H1 (cell line): ENCODE measurements at regions not wholly inside any gene's neighbourhood (a gene's known extent, or its start where the extent isn't known, plus 50 kb on each side); places are given as distances from the start of the nearest gene placed in this dataset.

Experiments used
- CTCF ChIA-PET: fragments of 300-600 bp; sonication (Branson Sonifier 250); formaldehyde crosslinking; loops from one replicate; lab custom pipeline; 2021; ENCODE audit not compliant: partially characterized antibody; lab: Charles Lee
- POLR2A ChIA-PET: fragments of 300-600 bp; sonication (Branson Sonifier 250); formaldehyde crosslinking; loops from one replicate; lab custom pipeline; 2021; ENCODE audit warnings: inconsistent platforms; ENCODE audit not compliant: partially characterized antibody; lab: Charles Lee
- DNase-seq, 2 experiments: peaks; one replicate each; pipeline versions ENCODE4 v3.0.0 to v3.0.0-alpha.2; 2010 to 2022; ENCODE audit warnings: low spot score in 2 of 2, low read depth in 1 of 2, mixed read lengths in 1 of 2
- FAIRE-seq: peaks from 2 replicates; lab custom pipeline; 2011; peaks lifted over from hg19 to GRCh38; lab: Jason Lieb, UNC
- H2AFZ ChIP-seq: 2 replicates; pipeline ENCODE4 v1.8.1; 2012; ENCODE audit warnings: low read length, inconsistent platforms
- H2AK5ac ChIP-seq: 2 replicates; pipeline ENCODE4 v1.6.1; 2013; ENCODE audit warnings: low read depth, low read length
- H2BK120ac ChIP-seq: replicated peaks from 2 replicates; pipeline ENCODE3; 2013; ENCODE audit warnings: low read depth, low read length, inconsistent platforms
- H2BK12ac ChIP-seq: 2 replicates; pipeline ENCODE4 v1.6.1; 2013; ENCODE audit warnings: low read depth, low read length
- H2BK15ac ChIP-seq: 2 replicates; pipeline ENCODE4 v1.6.1; 2013; ENCODE audit warnings: low read length
- H2BK20ac ChIP-seq: 2 replicates; pipeline ENCODE4 v1.6.1; 2013; ENCODE audit warnings: low read length
- H2BK5ac ChIP-seq: 2 replicates; pipeline ENCODE4 v1.6.1; 2013; ENCODE audit warnings: low read depth, low read length
- H3K14ac ChIP-seq: 2 replicates; pipeline ENCODE4 v1.6.1; 2013; ENCODE audit warnings: inconsistent platforms; ENCODE audit not compliant: insufficient read length
- H3K18ac ChIP-seq: 2 replicates; pipeline ENCODE4 v1.6.1; 2013; ENCODE audit warnings: low read length; ENCODE audit errors: extremely low read depth
- H3K23ac ChIP-seq: 2 replicates; pipeline ENCODE4 v1.6.1; 2013; ENCODE audit warnings: inconsistent platforms; ENCODE audit not compliant: insufficient read length
- H3K23me2 ChIP-seq: 2 replicates; pipeline ENCODE4 v1.6.1; 2013; ENCODE audit warnings: low read depth, low read length
- H3K27ac ChIP-seq: 2 replicates; pipeline ENCODE4 v1.6.1; 2011; ENCODE audit warnings: low read depth, low read length, inconsistent platforms
- H3K27me3 ChIP-seq, 4 experiments: replicated peaks in 1 of 4; 1 replicate in 1 of 4; 2 replicates in 3 of 4; pipeline versions ENCODE4 v1.6.1 to v1.8.1; 2011 to 2013; ENCODE audit warnings: low read length in 3 of 4, mild to moderate bottlenecking in 3 of 4, inconsistent platforms in 2 of 4, mixed read lengths in 2 of 4, moderate library complexity in 1 of 4; ENCODE audit not compliant: control insufficient read depth in 3 of 4, insufficient read depth in 3 of 4; ENCODE audit errors: extremely low read depth in 1 of 4
- H3K36me3 ChIP-seq, 4 experiments: 2 replicates each; pipeline versions ENCODE4 v1.6.1 to v1.8.1; 2011 to 2013; ENCODE audit warnings: mild to moderate bottlenecking in 4 of 4, low read length in 3 of 4, moderate library complexity in 2 of 4, control low read depth in 1 of 4, inconsistent platforms in 1 of 4; ENCODE audit not compliant: insufficient read depth in 4 of 4, control insufficient read depth in 2 of 4
- H3K4ac ChIP-seq: replicated peaks from 2 replicates; pipeline ENCODE3; 2013; ENCODE audit warnings: low read length, low read depth, mixed read lengths, inconsistent platforms; ENCODE audit not compliant: insufficient read length
- H3K4me1 ChIP-seq, 4 experiments: replicated peaks in 1 of 4; 1 replicate in 1 of 4; 2 replicates in 3 of 4; pipeline versions ENCODE4 v1.6.1 to v1.8.1; 2011 to 2013; ENCODE audit warnings: low read length in 3 of 4, inconsistent platforms in 2 of 4, mixed read lengths in 1 of 4; ENCODE audit not compliant: insufficient read depth in 4 of 4, control insufficient read depth in 3 of 4
- H3K4me2 ChIP-seq, 2 experiments: 2 replicates each; pipeline versions ENCODE4 v1.6.1 to v1.8.1; 2011 to 2013; ENCODE audit warnings: low read depth in 2 of 2, low read length in 2 of 2, control low read depth in 1 of 2, inconsistent platforms in 1 of 2, mild to moderate bottlenecking in 1 of 2; ENCODE audit not compliant: insufficient read depth in 1 of 2
- H3K4me3 ChIP-seq, 4 experiments: fragments of 200-600, 300-600 bp in 1 of 4; sonication (generic), shearing (Covaris generic), sonication (Bioruptor Twin) in 1 of 4; 2 replicates each; pipeline versions ENCODE4 v1.5.1 to v1.8.1; 2011 to 2016; ENCODE audit warnings: low read length in 4 of 4, low read depth in 3 of 4, control low read depth in 2 of 4, inconsistent platforms in 2 of 4, mild to moderate bottlenecking in 2 of 4, mixed read lengths in 1 of 4, moderate library complexity in 1 of 4; ENCODE audit not compliant: insufficient read depth in 2 of 4; ENCODE audit errors: extremely low read depth in 1 of 4
- H3K56ac ChIP-seq: replicated peaks from 2 replicates; pipeline ENCODE3; 2013; ENCODE audit warnings: low read depth, mild to moderate bottlenecking, mixed read lengths, low read length, inconsistent platforms; ENCODE audit not compliant: insufficient read length
- H3K79me1 ChIP-seq: 2 replicates; pipeline ENCODE4 v1.6.1; 2013; ENCODE audit warnings: low read depth, low read length, control low read depth
- H3K79me2 ChIP-seq, 2 experiments: 2 replicates each; pipeline versions ENCODE4 v1.6.1 to v1.8.1; 2012 to 2013; ENCODE audit warnings: low read length in 2 of 2, mild to moderate bottlenecking in 2 of 2, inconsistent platforms in 1 of 2; ENCODE audit not compliant: insufficient read depth in 2 of 2, control insufficient read depth in 1 of 2
- H3K9ac ChIP-seq, 4 experiments: replicated peaks in 1 of 4; 1 replicate in 1 of 4; 2 replicates in 3 of 4; pipeline versions ENCODE4 v1.6.1 to v1.8.1; 2011 to 2013; ENCODE audit warnings: low read depth in 3 of 4, low read length in 3 of 4, control low read depth in 2 of 4, mild to moderate bottlenecking in 2 of 4, moderate library complexity in 2 of 4, inconsistent platforms in 1 of 4; ENCODE audit errors: extremely low read depth in 1 of 4
- H3K9me3 ChIP-seq, 2 experiments: 2 replicates each; pipeline versions ENCODE4 v1.6.1 to v1.8.1; 2012 to 2013; ENCODE audit warnings: mild to moderate bottlenecking in 2 of 2, moderate library complexity in 2 of 2, control low read depth in 1 of 2, inconsistent platforms in 1 of 2, low read depth in 1 of 2, low read length in 1 of 2, mixed read lengths in 1 of 2; ENCODE audit not compliant: insufficient read depth in 2 of 2
- H4K20me1 ChIP-seq, 2 experiments: replicated peaks in 1 of 2; 2 replicates each; pipeline versions ENCODE3 to v1.8.1; 2011 to 2013; ENCODE audit warnings: inconsistent platforms in 2 of 2, low read length in 2 of 2, mild to moderate bottlenecking in 1 of 2; ENCODE audit not compliant: insufficient read depth in 2 of 2, control insufficient read depth in 1 of 2
- H4K5ac ChIP-seq: 2 replicates; pipeline ENCODE4 v1.6.1; 2013; ENCODE audit warnings: low read length, low read depth, mixed read lengths, inconsistent platforms; ENCODE audit not compliant: insufficient read length
- H4K8ac ChIP-seq: 2 replicates; pipeline ENCODE4 v1.8.0; 2013; ENCODE audit warnings: mild to moderate bottlenecking, moderate library complexity, low read length, inconsistent platforms; ENCODE audit not compliant: insufficient read depth; ENCODE audit errors: extremely low read depth
- H4K91ac ChIP-seq: replicated peaks from 2 replicates; pipeline ENCODE3; 2013; ENCODE audit warnings: low read length, mixed read lengths, inconsistent platforms; ENCODE audit not compliant: insufficient read length
- KDM1A ChIP-seq: fragments of 200-600, 300-600 bp; sonication (generic); IDR thresholded peaks from 2 replicates; pipeline ENCODE4 v1.7.1; 2016; ENCODE audit warnings: mild to moderate bottlenecking, low read length, borderline replicate concordance
- POU5F1 ChIP-seq: IDR thresholded peaks from 2 replicates; pipeline ENCODE4 v1.6.1; 2011; ENCODE audit warnings: low read depth, mild to moderate bottlenecking, low read length, moderate library complexity
- RFX5 ChIP-seq: IDR thresholded peaks from 2 replicates; pipeline ENCODE4 v1.6.1; 2011; ENCODE audit warnings: low read depth, low read length, improper control_type of control experiment, borderline replicate concordance
- SAP30 ChIP-seq: fragments of 300-600 bp; sonication (generic); IDR thresholded peaks from 2 replicates; pipeline ENCODE4 v1.7.1; 2012; ENCODE audit warnings: low read length, moderate library complexity, mild to moderate bottlenecking, inconsistent platforms; ENCODE audit not compliant: insufficient read depth, insufficient replicate concordance
- SP2 ChIP-seq: IDR thresholded peaks from 2 replicates; pipeline ENCODE4 v1.6.1; 2012; ENCODE audit warnings: mild to moderate bottlenecking, low read length, inconsistent platforms
- ZNF274 ChIP-seq: IDR thresholded peaks from 2 replicates; pipeline ENCODE4 v1.7.0; 2012; ENCODE audit warnings: low read length, borderline replicate concordance; ENCODE audit errors: extremely low read depth
- WGBS, 2 experiments: shearing (Covaris generic) in 1 of 2; methylation state at CpG; one replicate each; pipeline versions ENCODE4 v1.1.6 to v1.1.7; 2013 to 2015; ENCODE audit warnings: low lambda C conversion rate in 2 of 2, mixed read lengths in 2 of 2, inconsistent platforms in 1 of 2, low coverage in 1 of 2, missing lambda C conversion rate in 1 of 2; ENCODE audit not compliant: insufficient replicate concordance in 2 of 2, insufficient coverage in 1 of 2, insufficient read length in 1 of 2; ENCODE audit errors: extremely low coverage in 1 of 2, missing lambda C conversion rate in 1 of 2; 5-methylcytosine and 5-hydroxymethylcytosine counted together

DNA sequence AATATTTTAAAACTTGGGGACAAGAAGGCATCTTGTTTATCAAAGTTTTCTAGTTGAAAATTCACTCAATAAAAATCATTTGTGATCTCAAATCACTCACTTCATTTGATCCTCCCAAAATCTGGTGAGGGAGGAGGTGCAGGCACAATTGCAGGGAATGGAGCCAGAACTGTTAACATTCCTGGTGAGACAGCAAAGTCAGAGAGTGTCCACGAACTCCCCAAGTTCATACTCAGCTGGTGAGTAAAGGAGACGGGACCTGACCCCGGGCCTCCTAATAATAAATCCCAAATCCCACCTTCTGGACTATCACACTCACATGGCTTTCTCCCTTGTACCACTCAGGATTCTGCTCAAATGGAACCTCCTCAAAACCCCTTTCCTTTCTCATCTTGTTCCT, 252.3 kb upstream of the LRTM1 start:
- H3K18ac ChIP-seq: no peak overlapping the region
- H3K14ac ChIP-seq: no peak overlapping the region
- no peaks in the 10 kb centered on the region for H3K27me3 ChIP-seq
- H4K20me1 ChIP-seq: no peaks in the 10 kb centered on the region
- H3K79me2 ChIP-seq: no peaks in the 10 kb centered on the region
- H3K27ac ChIP-seq: no peak overlapping the region
- H3K56ac ChIP-seq: no peak overlapping the region
- H3K23me2 ChIP-seq: no peaks in the 10 kb centered on the region
- H4K5ac ChIP-seq: no peak overlapping the region
- DNase-seq (no peak), FAIRE-seq (no peak)
- H3K36me3 ChIP-seq: no peaks in the 10 kb centered on the region
- WGBS, 2 experiments: 100% methylated on average over 3 of the region's 3 CpGs; no CpG with 5 or more reads in 1 of the 2 experiments
- H4K8ac ChIP-seq: no peak overlapping the region
- ChIA-PET CTCF (interaction anchor here (0.7 to 2.2 kb wide), 14 partner anchors 8 to 331 kb away, joined by 3 to 14 read pairs (median 4); no protein-coding TSS in a partner anchor), POLR2A (no interaction called here)
- H2BK5ac ChIP-seq: no peak overlapping the region
- no peak overlapping the region for H4K91ac ChIP-seq
- no peaks in the 10 kb centered on the region for H3K79me1 ChIP-seq
- H2BK12ac ChIP-seq: no peak overlapping the region
- no peak overlapping the region for H3K9ac ChIP-seq
- no peak overlapping the region for H2BK120ac ChIP-seq
- no peak for TF ChIP-seq ZNF274
- no peak for TF ChIP-seq RFX5
- TF ChIP-seq KDM1A: no peak
- TF ChIP-seq SAP30: no peak
- no peak for TF ChIP-seq POU5F1
- no peak for TF ChIP-seq SP2
- no peak overlapping the region for H2AFZ ChIP-seq
- H3K4me2 ChIP-seq: no peak overlapping the region
- H3K4me1 ChIP-seq: peaks cover 0 to 3% (median 0%) of the 10 kb centered on the region in 4 experiments; a peak in 1 of 7 replicates
- no peaks in the 10 kb centered on the region for H3K9me3 ChIP-seq
- no peak overlapping the region for H2BK20ac ChIP-seq
- no peak overlapping the region for H2BK15ac ChIP-seq
- H3K23ac ChIP-seq: no peak overlapping the region
- no peak overlapping the region for H3K4ac ChIP-seq
- no peak overlapping the region for H2AK5ac ChIP-seq
- H3K4me3 ChIP-seq: no peak overlapping the region
